ENCODE measurements at regions not wholly inside any gene's neighbourhood (a gene's known extent, or its start where the extent isn't known, plus 50 kb on each side); places are given as distances from the start of the nearest gene placed in this dataset.

- TF ChIP-seq CHD2 (IDR thresholded peaks at IDR 0.05; ENCODE audit: borderline replicate concordance, low read depth, low read length) (no peak), CHD1 (IDR thresholded peaks at IDR 0.05; ENCODE audit: low read depth, low read length) (no peak), CREM (IDR thresholded peaks at IDR 0.05; ENCODE audit: low read depth) (no peak), ZNF217 (IDR thresholded peaks at IDR 0.05) (no peak), REST (IDR thresholded peaks at IDR 0.05; ENCODE audit: low read depth, low read length) (no peak), PAX5 (IDR thresholded peaks at IDR 0.05; ENCODE audit: borderline replicate concordance, low read depth, low read length) (no peak), CHD4 (IDR thresholded peaks at IDR 0.05) (no peak), USF1 (IDR thresholded peaks at IDR 0.05; ENCODE audit: borderline replicate concordance, extremely low read length, insufficient read depth, low read depth, low read length) (no peak)
These were observed 1831.1 kb upstream of the IGFBP7 start for GRCh38 chr4:58941286-58941685.

All from GM12878 (cell line).